A549 (cell line): ENCODE measurements at regions not wholly inside any gene's neighbourhood (a gene's known extent, or its start where the extent isn't known, plus 50 kb on each side); places are given as distances from the start of the nearest gene placed in this dataset.

Experiments
- ATAC-seq, 2 experiments: fragments of 200-7000 bp in 1 of 2; fragments of >200 bp in 1 of 2; cut with Nextera tagmentation in 1 of 2; cut with Tn5 transposase in 1 of 2; 3 replicates each; pipeline versions ENCODE4 v1.8.0 to v1.9.1; 2018 to 2020; ENCODE audit warnings: mild to moderate bottlenecking in 1 of 2, moderate library complexity in 1 of 2
- CTCF ChIA-PET: fragments of 300-600 bp; sonication (Branson Sonifier 250); formaldehyde crosslinking; extraction: SDS; loops from one replicate; lab custom pipeline; 2021; ENCODE audit warnings: antibody characterized with exemption, inconsistent platforms; lab: Yijun Ruan, JAX
- POLR2A ChIA-PET: fragments of 350-600 bp; formaldehyde crosslinking; extraction: SDS; loops from one replicate; lab custom pipeline; 2021; ENCODE audit warnings: antibody characterized with exemption, inconsistent platforms; lab: Yijun Ruan, JAX
- DNase-seq, 2 experiments: peaks; one replicate each; pipeline versions ENCODE4 v3.0.0 to v3.0.0-alpha.2; 2011 to 2016; ENCODE audit warnings: low read depth in 1 of 2, low spot score in 1 of 2
- FAIRE-seq: peaks from 2 replicates; lab custom pipeline; 2011; peaks lifted over from hg19 to GRCh38; lab: Jason Lieb, UNC
- H3K27ac ChIP-seq, 2 experiments: fragments of >200 bp; sonication (Bioruptor Twin); formaldehyde crosslinking; 3 replicates each; pipeline ENCODE4 v1.5.1; 2016 to 2017
- H3K4me1 ChIP-seq: fragments of >200 bp; sonication (Bioruptor Twin); formaldehyde crosslinking; 3 replicates; pipeline ENCODE4 v1.6.1; 2016
- H3K4me2 ChIP-seq: fragments of >200 bp; sonication (Bioruptor Twin); formaldehyde crosslinking; 3 replicates; pipeline ENCODE4 v1.6.1; 2016
- H3K4me3 ChIP-seq: fragments of >200 bp; sonication (Bioruptor Twin); formaldehyde crosslinking; 3 replicates; pipeline ENCODE4 v1.5.1; 2016
- H3K9me3 ChIP-seq: fragments of >200 bp; sonication (Bioruptor Twin); formaldehyde crosslinking; 3 replicates; pipeline ENCODE4 v1.6.1; 2016
- ATOH8 ChIP-seq: fragments of 250-450 bp; sonication (Bioruptor Pico); IDR thresholded peaks from 2 replicates; pipeline ENCODE4 v1.5.0; 2020; ENCODE audit warnings: low read depth, mild to moderate bottlenecking, moderate library complexity
- BHLHE40 ChIP-seq: IDR thresholded peaks from 2 replicates; pipeline ENCODE4 v1.6.1; 2012; ENCODE audit warnings: low read depth, low read length, inconsistent platforms
- CBX2 ChIP-seq: fragments of 200-600 bp; sonication (generic); IDR thresholded peaks from 2 replicates; pipeline ENCODE4 v1.6.1; 2016; ENCODE audit warnings: low read depth, mild to moderate bottlenecking, borderline replicate concordance
- CHD4 ChIP-seq: fragments of 200-600 bp; sonication (generic); IDR thresholded peaks from 2 replicates; pipeline ENCODE4 v1.6.1; 2016; ENCODE audit warnings: antibody characterized with exemption, mild to moderate bottlenecking, borderline replicate concordance
- E2F6 ChIP-seq: IDR thresholded peaks from 2 replicates; pipeline ENCODE4 v1.6.1; 2012; ENCODE audit warnings: low read depth, borderline replicate concordance
- HOXA7 ChIP-seq: fragments of 250-450 bp; sonication (Bioruptor Pico); IDR thresholded peaks from 2 replicates; pipeline ENCODE4 v1.5.0; 2020; ENCODE audit warnings: mild to moderate bottlenecking, moderate library complexity
- JUN ChIP-seq, 2 experiments: fragments of >200 bp; sonication (Bioruptor Twin); formaldehyde crosslinking; IDR thresholded peaks; 2 replicates in 1 of 2; 3 replicates in 1 of 2; pipeline ENCODE4 v1.6.1; 2016 to 2017
- KDM5A ChIP-seq: fragments of 200-600 bp; sonication (generic); IDR thresholded peaks from 2 replicates; pipeline ENCODE4 v1.6.1; 2016; ENCODE audit warnings: antibody characterized with exemption, mild to moderate bottlenecking
- MAZ ChIP-seq: fragments of 150-350 bp; IDR thresholded peaks from 2 replicates; pipeline ENCODE4 v1.6.1; 2014; ENCODE audit warnings: antibody characterized with exemption, low read depth, low read length, borderline replicate concordance
- POLR2AphosphoS2 ChIP-seq: conservative IDR thresholded peaks from 2 replicates; pipeline ENCODE4 v1.6.1; 2012; ENCODE audit warnings: low read length, improper control_type of control experiment, inconsistent platforms
- RAD21 ChIP-seq, 2 experiments: fragments of >200 bp in 1 of 2; sonication (Bioruptor Twin) in 1 of 2; formaldehyde crosslinking in 1 of 2; IDR thresholded peaks in 1 of 2; conservative IDR thresholded peaks in 1 of 2; 2 replicates in 1 of 2; 3 replicates in 1 of 2; pipeline ENCODE4 v1.6.1; 2012 to 2018; ENCODE audit warnings: inconsistent platforms in 1 of 2
- RCOR1 ChIP-seq: fragments of 150-350 bp; IDR thresholded peaks from 2 replicates; pipeline ENCODE4 v1.6.1; 2014; ENCODE audit warnings: antibody characterized with exemption, low read length, low read depth
- ZC3H11A ChIP-seq: fragments of 450-650 bp; IDR thresholded peaks from 2 replicates; pipeline ENCODE4 v1.6.1; 2014; ENCODE audit warnings: antibody characterized with exemption, mild to moderate bottlenecking
- ZSCAN20 ChIP-seq: fragments of 250-450 bp; sonication (Bioruptor Pico); IDR thresholded peaks from 2 replicates; pipeline ENCODE4 v1.8.0; 2022; ENCODE audit warnings: mild to moderate bottlenecking, moderate library complexity
- WGBS: methylation state at CpG from one replicate; pipeline ENCODE4 v1.1.6; 2017; ENCODE audit errors: missing lambda C conversion rate; 5-methylcytosine and 5-hydroxymethylcytosine counted together
- TF ChIP-seq, protein P1 (sequence below): IDR thresholded peaks from 2 replicates; pipeline ENCODE4 v1.6.1; 2012
- TF ChIP-seq, protein P2 (sequence below): fragments of 200-600 bp; sonication (generic); IDR thresholded peaks from 2 replicates; pipeline ENCODE4 v1.6.1; 2016; ENCODE audit warnings: antibody characterized with exemption, mild to moderate bottlenecking, moderate library complexity
- TF ChIP-seq, protein P3 (sequence below): fragments of 150-350 bp; IDR thresholded peaks from 2 replicates; pipeline ENCODE4 v1.6.1; 2014; ENCODE audit warnings: low read depth, mild to moderate bottlenecking, low read length

DNA sequence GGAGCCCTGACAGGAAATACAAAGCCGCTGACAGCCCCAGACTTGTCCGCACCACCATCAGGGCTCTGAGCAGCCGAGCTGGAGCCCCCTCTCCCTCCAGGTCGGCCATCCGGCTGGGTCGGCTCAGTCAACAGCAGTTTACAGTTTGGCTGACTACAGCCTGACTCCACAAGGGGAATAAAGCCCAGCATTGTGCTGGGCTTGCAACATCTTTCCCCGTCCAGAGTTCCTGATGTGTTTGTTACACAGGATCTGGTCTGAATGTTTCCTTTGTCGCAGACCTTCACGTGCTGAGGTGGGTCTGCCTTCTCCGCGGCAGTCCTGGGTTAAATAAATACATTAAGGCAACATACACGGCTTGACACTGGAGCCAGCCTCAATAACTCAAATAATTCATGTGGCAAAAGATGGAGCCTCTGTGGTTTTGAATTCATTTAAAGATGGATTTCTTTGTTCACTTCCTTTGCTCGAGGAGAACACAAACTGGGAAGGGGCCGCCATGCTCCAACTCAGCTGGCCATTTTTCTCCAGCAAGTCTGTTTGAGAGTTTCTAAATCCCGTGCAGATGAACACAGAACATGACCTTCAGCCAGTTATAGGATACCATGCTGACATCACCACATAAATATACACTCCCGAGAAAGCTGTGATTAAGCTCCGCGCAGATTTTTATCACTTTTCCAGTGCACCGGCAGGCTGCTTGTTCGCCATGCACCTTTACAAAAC lies 192.1 kb downstream of the WDR11 start (continued):
- TF ChIP-seq ZSCAN20 (CRISPR knock-in tag), result no peak

GRCh38 chr10:121048749-121049148 lies 197.6 kb downstream of the WDR11 start:
- no peak overlapping the region for H3K4me3 ChIP-seq
- ATAC-seq (no peak), FAIRE-seq (no peak), DNase-seq (no peak)
- CTCF ChIA-PET, result no interaction called here
- no peak overlapping the region for H3K27ac ChIP-seq
- H3K4me1 ChIP-seq, result no peaks in the 10 kb centered on the region
- H3K9me3 ChIP-seq, result no peaks in the 10 kb centered on the region; the same call in 2 of the 3 replicates
- TF ChIP-seq MAZ (no peak), ATOH8 (CRISPR knock-in tag) (no peak), POLR2AphosphoS2 (no peak)
- TF ChIP-seq, protein P1, sequence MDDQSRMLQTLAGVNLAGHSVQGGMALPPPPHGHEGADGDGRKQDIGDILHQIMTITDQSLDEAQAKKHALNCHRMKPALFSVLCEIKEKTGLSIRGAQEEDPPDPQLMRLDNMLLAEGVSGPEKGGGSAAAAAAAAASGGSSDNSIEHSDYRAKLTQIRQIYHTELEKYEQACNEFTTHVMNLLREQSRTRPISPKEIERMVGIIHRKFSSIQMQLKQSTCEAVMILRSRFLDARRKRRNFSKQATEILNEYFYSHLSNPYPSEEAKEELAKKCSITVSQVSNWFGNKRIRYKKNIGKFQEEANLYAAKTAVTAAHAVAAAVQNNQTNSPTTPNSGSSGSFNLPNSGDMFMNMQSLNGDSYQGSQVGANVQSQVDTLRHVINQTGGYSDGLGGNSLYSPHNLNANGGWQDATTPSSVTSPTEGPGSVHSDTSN, result no peak
- no peak overlapping the region for H3K4me2 ChIP-seq
- 6% methylated on average over 3 of the region's 3 CpGs for WGBS
- POLR2A ChIA-PET, result no interaction called here

GRCh38 chr10:121049489-121049888 lies 198.3 kb downstream of the WDR11 start:
- no peak for ATAC-seq
- H3K4me2 ChIP-seq, result no peak overlapping the region
- no peak overlapping the region for H3K4me3 ChIP-seq
- no peak for FAIRE-seq
- DNase-seq, result no peak
- 9% methylated on average over 2 of the region's 2 CpGs for WGBS
- ChIA-PET CTCF (no interaction called here), POLR2A (no interaction called here)
- H3K4me1 ChIP-seq, result no peaks in the 10 kb centered on the region
- no peak for TF ChIP-seq HOXA7 (CRISPR knock-in tag)
- TF ChIP-seq, protein P2, sequence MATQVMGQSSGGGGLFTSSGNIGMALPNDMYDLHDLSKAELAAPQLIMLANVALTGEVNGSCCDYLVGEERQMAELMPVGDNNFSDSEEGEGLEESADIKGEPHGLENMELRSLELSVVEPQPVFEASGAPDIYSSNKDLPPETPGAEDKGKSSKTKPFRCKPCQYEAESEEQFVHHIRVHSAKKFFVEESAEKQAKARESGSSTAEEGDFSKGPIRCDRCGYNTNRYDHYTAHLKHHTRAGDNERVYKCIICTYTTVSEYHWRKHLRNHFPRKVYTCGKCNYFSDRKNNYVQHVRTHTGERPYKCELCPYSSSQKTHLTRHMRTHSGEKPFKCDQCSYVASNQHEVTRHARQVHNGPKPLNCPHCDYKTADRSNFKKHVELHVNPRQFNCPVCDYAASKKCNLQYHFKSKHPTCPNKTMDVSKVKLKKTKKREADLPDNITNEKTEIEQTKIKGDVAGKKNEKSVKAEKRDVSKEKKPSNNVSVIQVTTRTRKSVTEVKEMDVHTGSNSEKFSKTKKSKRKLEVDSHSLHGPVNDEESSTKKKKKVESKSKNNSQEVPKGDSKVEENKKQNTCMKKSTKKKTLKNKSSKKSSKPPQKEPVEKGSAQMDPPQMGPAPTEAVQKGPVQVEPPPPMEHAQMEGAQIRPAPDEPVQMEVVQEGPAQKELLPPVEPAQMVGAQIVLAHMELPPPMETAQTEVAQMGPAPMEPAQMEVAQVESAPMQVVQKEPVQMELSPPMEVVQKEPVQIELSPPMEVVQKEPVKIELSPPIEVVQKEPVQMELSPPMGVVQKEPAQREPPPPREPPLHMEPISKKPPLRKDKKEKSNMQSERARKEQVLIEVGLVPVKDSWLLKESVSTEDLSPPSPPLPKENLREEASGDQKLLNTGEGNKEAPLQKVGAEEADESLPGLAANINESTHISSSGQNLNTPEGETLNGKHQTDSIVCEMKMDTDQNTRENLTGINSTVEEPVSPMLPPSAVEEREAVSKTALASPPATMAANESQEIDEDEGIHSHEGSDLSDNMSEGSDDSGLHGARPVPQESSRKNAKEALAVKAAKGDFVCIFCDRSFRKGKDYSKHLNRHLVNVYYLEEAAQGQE, result no peak
- no peak for TF ChIP-seq CBX2
- no peak for TF ChIP-seq ZC3H11A
- no peak for TF ChIP-seq RAD21 (conservative IDR thresholded peaks at IDR 0.05 in 1 of 2, IDR thresholded peaks at IDR 0.05 in 1 of 2)
- TF ChIP-seq RCOR1, result no peak
- no peak for TF ChIP-seq E2F6
- no peak for TF ChIP-seq KDM5A
- TF ChIP-seq, protein P3, sequence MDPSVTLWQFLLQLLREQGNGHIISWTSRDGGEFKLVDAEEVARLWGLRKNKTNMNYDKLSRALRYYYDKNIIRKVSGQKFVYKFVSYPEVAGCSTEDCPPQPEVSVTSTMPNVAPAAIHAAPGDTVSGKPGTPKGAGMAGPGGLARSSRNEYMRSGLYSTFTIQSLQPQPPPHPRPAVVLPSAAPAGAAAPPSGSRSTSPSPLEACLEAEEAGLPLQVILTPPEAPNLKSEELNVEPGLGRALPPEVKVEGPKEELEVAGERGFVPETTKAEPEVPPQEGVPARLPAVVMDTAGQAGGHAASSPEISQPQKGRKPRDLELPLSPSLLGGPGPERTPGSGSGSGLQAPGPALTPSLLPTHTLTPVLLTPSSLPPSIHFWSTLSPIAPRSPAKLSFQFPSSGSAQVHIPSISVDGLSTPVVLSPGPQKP, result no peak
- TF ChIP-seq JUN (IDR thresholded peaks at IDR 0.05), result no peak
- no peak for TF ChIP-seq POLR2AphosphoS2
- no peak for TF ChIP-seq BHLHE40
- no peak for TF ChIP-seq CHD4
- no peaks in the 10 kb centered on the region; the same call in 2 of the 3 replicates for H3K9me3 ChIP-seq
- H3K27ac ChIP-seq, result no peak overlapping the region
